Stimulated activated CD4-positive, alpha-beta T cell treated with anti-CD3 and anti-CD28 coated beads, Interleukin-1b, Interleukin-23, amount 100 ng/mL, for 4 hours (primary cell): ENCODE measurements at regions not wholly inside any gene's neighbourhood (a gene's known extent, or its start where the extent isn't known, plus 50 kb on each side); places are given as distances from the start of the nearest gene placed in this dataset.
"Not testable (repeated sequence)": the region's sequence is repeated elsewhere in the genome, so short reads cannot be mapped to it uniquely, and the experiment has no call there.

ENCODE experiments used
- DNase-seq, 2 donors: peaks; one replicate each; pipeline ENCODE4 v3.0.0-alpha.2; 2020; ENCODE audit warnings: low read depth in 2 of 2

GRCh38 chr12:107586256-107586970 lies 99.2 kb upstream of the PWP1 start:
- no peak for DNase-seq

- DNase-seq: no peak
Measured at GRCh38 chr12:107590413-107590812, 95.2 kb upstream of the PWP1 start.

GRCh38 chr12:107590814-107591375 lies 94.7 kb upstream of the PWP1 start:
- no peak for DNase-seq

- DNase-seq: no peak
Measured at GRCh38 chr12:107593713-107594381, 91.8 kb upstream of the PWP1 start.

GRCh38 chr12:107594995-107595394 lies 90.6 kb upstream of the PWP1 start:
- DNase-seq: no peak

GRCh38 chr12:107597695-107598410 lies 87.7 kb upstream of the PWP1 start:
- no peak for DNase-seq

- DNase-seq: no peak
Measured at GRCh38 chr12:107598906-107599305, 86.7 kb upstream of the PWP1 start.

GRCh38 chr12:107600581-107601144 lies 84.9 kb upstream of the PWP1 start:
- DNase-seq: no peak

GRCh38 chr12:107602446-107602845 lies 83.2 kb upstream of the PWP1 start:
- DNase-seq: no peak

- no peak for DNase-seq
Measured at GRCh38 chr12:107605293-107605692, 80.3 kb upstream of the PWP1 start.

- DNase-seq: peak; percentile 73 to 77
Measured at GRCh38 chr12:107607464-107608392, 77.9 kb upstream of the PWP1 start.

GRCh38 chr12:107608779-107609178 lies 76.8 kb upstream of the PWP1 start:
- DNase-seq: not testable (repeated sequence)

GRCh38 chr12:107610021-107610859 lies 75.4 kb upstream of the PWP1 start:
- peak; percentile 7 to 9 for DNase-seq

- no peak for DNase-seq
Measured at GRCh38 chr12:107612508-107612907, 73.1 kb upstream of the PWP1 start.

- DNase-seq: no peak
Measured at GRCh38 chr12:107616941-107617340, 68.7 kb upstream of the PWP1 start.

GRCh38 chr12:107618106-107618505 lies 67.5 kb upstream of the PWP1 start:
- no peak for DNase-seq

- no peak for DNase-seq
Measured at GRCh38 chr12:107619831-107620230, 65.8 kb upstream of the PWP1 start.

GRCh38 chr12:107622001-107622400 lies 63.6 kb upstream of the PWP1 start:
- DNase-seq: no peak

- no peak for DNase-seq
Measured at GRCh38 chr12:107624493-107624892, 61.1 kb upstream of the PWP1 start.

- DNase-seq: no peak
Measured at GRCh38 chr12:107631715-107632114, 53.9 kb upstream of the PWP1 start.
